GM12878 (cell line): ENCODE measurements at regions not wholly inside any gene's neighbourhood (a gene's known extent, or its start where the extent isn't known, plus 50 kb on each side); places are given as distances from the start of the nearest gene placed in this dataset.

Experiments
- BCL11A ChIP-seq: IDR thresholded peaks from 2 replicates; pipeline ENCODE4 v1.6.1; 2011; ENCODE audit warnings: low read depth, low read length
- EP300 ChIP-seq, 2 experiments: fragments of 150-350 bp in 1 of 2; IDR thresholded peaks; 2 replicates each; pipeline ENCODE4 v1.6.1; 2011 to 2012; ENCODE audit warnings: low read depth in 2 of 2, low read length in 2 of 2, borderline replicate concordance in 1 of 2, improper control_type of control experiment in 1 of 2, inconsistent platforms in 1 of 2; ENCODE audit not compliant: control insufficient read depth in 1 of 2
- ETV6 ChIP-seq, 2 experiments: fragments of 450-650 bp in 1 of 2; IDR thresholded peaks in 1 of 2; conservative IDR thresholded peaks in 1 of 2; 2 replicates each; pipeline ENCODE4 v1.6.1; 2014; ENCODE audit warnings: antibody characterized with exemption in 1 of 2, borderline replicate concordance in 1 of 2, low read depth in 1 of 2, mild to moderate bottlenecking in 1 of 2, moderate library complexity in 1 of 2
- EZH2 ChIP-seq: IDR thresholded peaks from 2 replicates; pipeline ENCODE4 v1.6.1; 2012; ENCODE audit warnings: low read depth, mild to moderate bottlenecking, control low read depth, inconsistent platforms, low read length, borderline replicate concordance; ENCODE audit not compliant: control insufficient read depth
- PBX3 ChIP-seq: IDR thresholded peaks from 2 replicates; pipeline ENCODE4 v1.6.1; 2011; ENCODE audit warnings: mild to moderate bottlenecking, low read depth, low read length, moderate library complexity; ENCODE audit not compliant: insufficient replicate concordance
- SMARCA5 ChIP-seq: fragments of 450-650 bp; IDR thresholded peaks from 2 replicates; pipeline ENCODE4 v1.6.1; 2017; ENCODE audit warnings: mild to moderate bottlenecking
- ZNF207 ChIP-seq: fragments of 450-650 bp; IDR thresholded peaks from 2 replicates; pipeline ENCODE4 v1.6.1; 2014; ENCODE audit warnings: antibody characterized with exemption, mild to moderate bottlenecking, borderline replicate concordance

DNA sequence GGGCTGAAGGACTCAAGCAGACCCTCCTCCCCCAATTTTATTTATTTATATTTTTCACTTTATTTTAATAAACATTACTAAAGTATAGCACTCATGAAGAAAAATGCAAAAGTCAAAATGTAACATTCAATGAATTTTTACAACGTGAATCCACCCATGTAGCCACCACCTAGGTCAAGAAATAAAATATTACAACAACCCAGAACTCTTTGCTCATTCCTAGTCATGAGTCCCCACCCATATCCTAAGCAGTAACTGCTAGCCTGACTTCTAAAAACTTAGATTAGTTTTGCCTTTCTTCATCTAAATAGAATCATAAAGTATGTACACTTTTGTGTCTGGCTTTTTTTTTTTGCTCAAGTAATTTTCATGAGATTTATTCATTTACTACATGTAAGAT is 86.9 kb upstream of the CRY1 start:
- TF ChIP-seq BCL11A, result no peak
- TF ChIP-seq ZNF207, result no peak
- TF ChIP-seq ETV6 (conservative IDR thresholded peaks at IDR 0.05 in 1 of 2, IDR thresholded peaks at IDR 0.05 in 1 of 2; ENCODE audit: borderline replicate concordance in 1 of 2, low read depth in 1 of 2), result no peak
- TF ChIP-seq EP300 (IDR thresholded peaks at IDR 0.05; ENCODE audit: borderline replicate concordance in 1 of 2, control insufficient read depth in 1 of 2, low read depth in 2 of 2, low read length in 2 of 2), result no peak
- TF ChIP-seq SMARCA5, result no peak
- TF ChIP-seq EZH2, result no peak
- TF ChIP-seq PBX3, result no peak
